Right renal pelvis (tissue), 4 donors: ENCODE measurements at regions not wholly inside any gene's neighbourhood (a gene's known extent, or its start where the extent isn't known, plus 50 kb on each side); places are given as distances from the start of the nearest gene placed in this dataset.
"Not testable (repeated sequence)": the region's sequence is repeated elsewhere in the genome, so short reads cannot be mapped to it uniquely, and the experiment has no call there.

Source experiments
- DNase-seq, 4 donors: peaks; one replicate each; pipeline ENCODE4 v3.0.0-alpha.2; 2013; ENCODE audit warnings: low read depth in 4 of 4, low spot score in 3 of 4, missing footprints in 1 of 4

- DNase-seq: no peak
Observed at GRCh38 chrX:39425124-39425806, 624.0 kb downstream of the MID1IP1 start.

GRCh38 chrX:39426101-39426500, 624.8 kb downstream of the MID1IP1 start:
- DNase-seq: no peak

GRCh38 chrX:39427492-39427891, 626.2 kb downstream of the MID1IP1 start:
- no peak for DNase-seq

- DNase-seq: no peak
Observed at GRCh38 chrX:39427906-39428305, 626.6 kb downstream of the MID1IP1 start.

- no peak for DNase-seq
Observed at GRCh38 chrX:39430551-39430950, 629.3 kb downstream of the MID1IP1 start.

- no peak for DNase-seq
Observed at GRCh38 chrX:39431893-39432292, 630.6 kb downstream of the MID1IP1 start.

GRCh38 chrX:39434671-39435070, 633.4 kb downstream of the MID1IP1 start:
- DNase-seq: not testable (repeated sequence)

GRCh38 chrX:39436538-39436937, 635.3 kb downstream of the MID1IP1 start:
- DNase-seq: not testable (repeated sequence)

- no peak for DNase-seq
Observed at GRCh38 chrX:39437670-39438441, 636.6 kb downstream of the MID1IP1 start.

GRCh38 chrX:39438603-39439602, 637.6 kb downstream of the MID1IP1 start:
- DNase-seq: no peak

GRCh38 chrX:39439906-39440798, 638.9 kb downstream of the MID1IP1 start:
- no peak for DNase-seq

GRCh38 chrX:39440799-39441284, 639.6 kb downstream of the MID1IP1 start:
- DNase-seq: no peak

GRCh38 chrX:39442332-39442731, 641.1 kb downstream of the MID1IP1 start:
- DNase-seq: no peak

- DNase-seq: no peak
Observed at GRCh38 chrX:39443240-39443639, 642.0 kb downstream of the MID1IP1 start.

- no peak for DNase-seq
Observed at GRCh38 chrX:39445336-39445735, 644.1 kb downstream of the MID1IP1 start.

GRCh38 chrX:39449352-39449751, 648.1 kb downstream of the MID1IP1 start:
- no peak for DNase-seq

- no peak for DNase-seq
Observed at GRCh38 chrX:39450234-39450977, 647.4 kb downstream of the BCOR start.

- no peak for DNase-seq
Observed at GRCh38 chrX:39451046-39451445, 646.7 kb downstream of the BCOR start.

GRCh38 chrX:39452401-39452800, 645.4 kb downstream of the BCOR start:
- DNase-seq: no peak
